Stimulated activated CD4-positive, alpha-beta T cell treated with anti-CD3 and anti-CD28 coated beads, Interleukin-4, amount 100 ng/mL, for 48 hours (primary cell): ENCODE measurements at regions not wholly inside any gene's neighbourhood (a gene's known extent, or its start where the extent isn't known, plus 50 kb on each side); places are given as distances from the start of the nearest gene placed in this dataset.

Source experiments
- DNase-seq, 2 donors: peaks; one replicate each; pipeline ENCODE4 v3.0.0-alpha.2; 2020; ENCODE audit warnings: low read depth in 2 of 2

DNA sequence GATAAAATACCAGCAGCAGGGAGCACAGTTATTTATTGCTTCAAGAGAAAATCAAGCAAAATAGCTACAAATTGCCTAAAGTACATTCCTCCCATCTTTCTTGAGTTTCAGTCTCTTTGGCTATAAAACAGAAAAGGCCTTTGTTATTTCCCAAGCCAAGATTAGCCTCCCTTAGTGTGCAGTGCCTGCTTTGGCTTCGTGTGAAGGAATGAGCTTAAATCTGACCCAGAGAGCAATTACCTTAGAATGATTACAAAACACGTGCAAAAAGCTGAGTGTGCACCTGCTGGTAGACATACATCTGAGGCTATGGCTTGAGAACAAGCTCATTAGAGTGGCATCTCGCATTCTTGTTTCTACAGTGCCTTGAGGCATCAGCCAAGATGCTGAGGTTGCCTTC lies 250.8 kb downstream of the C4orf33 start:
- DNase-seq = no peak

DNA sequence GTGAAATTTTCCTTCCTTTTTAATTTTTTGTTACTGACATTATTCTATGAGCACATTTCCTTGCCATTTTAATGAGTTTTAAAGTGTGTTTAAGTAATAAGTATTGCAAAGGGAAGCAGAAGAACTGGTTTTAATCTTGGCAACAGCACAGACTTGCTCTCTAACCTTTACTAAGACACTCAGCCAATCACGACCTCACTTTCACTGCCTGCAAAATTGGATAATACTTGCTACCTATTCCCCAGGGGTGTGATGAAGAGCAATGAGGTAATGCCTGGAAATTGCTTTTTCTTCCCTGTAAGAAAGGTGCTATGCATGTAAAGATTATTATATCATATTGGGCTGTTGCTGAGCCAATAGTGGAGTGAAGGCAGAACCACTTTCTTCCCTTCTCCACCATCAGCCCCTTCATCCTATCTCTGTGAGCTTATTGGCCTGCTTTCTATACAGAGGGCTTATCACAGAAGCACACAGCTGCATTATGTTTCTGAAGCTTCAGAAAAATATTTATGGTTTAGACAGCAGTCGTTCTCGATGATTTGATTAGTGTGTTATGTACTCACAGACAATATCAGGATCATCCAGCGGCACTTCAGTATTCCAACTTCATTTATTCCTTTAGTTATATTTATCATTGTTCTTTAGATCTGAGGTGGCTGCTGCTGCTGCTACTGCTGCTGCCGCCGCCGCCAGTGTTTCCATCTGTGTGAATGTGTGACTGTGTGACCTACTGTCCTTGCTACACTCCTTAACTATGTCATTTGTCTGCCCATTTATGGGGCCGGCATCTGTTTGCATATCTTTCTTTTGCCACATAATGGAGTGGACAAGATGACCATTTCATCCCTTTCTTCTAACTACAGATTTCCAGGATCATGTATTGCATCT lies 255.1 kb downstream of the C4orf33 start:
- no peak for DNase-seq

DNA sequence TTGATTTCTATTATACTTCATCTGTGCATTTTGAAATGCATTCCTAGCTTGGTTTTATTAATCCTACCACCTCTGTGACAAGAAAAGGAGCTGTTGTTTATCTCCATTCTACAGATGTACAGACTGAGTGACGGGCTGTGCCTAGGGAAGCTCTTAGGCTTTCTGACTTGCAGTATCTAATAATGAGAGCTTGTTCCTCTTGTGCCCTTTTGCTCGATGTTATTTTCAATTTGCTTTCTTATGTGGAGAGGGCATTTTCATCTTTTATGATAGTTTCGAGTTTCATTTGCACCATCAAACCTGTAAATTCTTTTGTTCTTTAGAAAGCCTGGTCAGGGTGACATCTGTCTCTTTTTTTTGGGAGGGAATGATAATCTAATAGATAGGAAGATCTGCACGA lies 256.5 kb downstream of the C4orf33 start:
- DNase-seq = no peak

DNA sequence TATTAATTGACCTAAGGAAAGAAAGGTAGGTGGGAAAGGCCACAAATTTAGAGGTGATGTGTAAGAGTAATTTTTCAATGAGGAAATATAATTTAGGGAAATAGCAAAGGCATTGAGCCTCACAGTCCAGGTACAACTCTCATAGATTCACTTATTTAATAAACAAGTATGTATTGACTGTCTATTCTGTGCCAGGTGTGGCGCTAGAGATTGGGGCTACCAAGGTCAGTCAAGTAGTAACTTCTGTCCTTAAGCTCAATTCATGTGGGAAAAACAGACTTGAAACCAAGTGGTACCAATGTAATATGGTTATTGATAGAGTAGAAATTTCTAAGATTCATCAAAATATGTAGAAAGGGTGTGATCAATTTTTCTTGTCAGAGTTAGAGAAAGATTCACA lies 257.5 kb downstream of the C4orf33 start:
- no peak for DNase-seq

DNA sequence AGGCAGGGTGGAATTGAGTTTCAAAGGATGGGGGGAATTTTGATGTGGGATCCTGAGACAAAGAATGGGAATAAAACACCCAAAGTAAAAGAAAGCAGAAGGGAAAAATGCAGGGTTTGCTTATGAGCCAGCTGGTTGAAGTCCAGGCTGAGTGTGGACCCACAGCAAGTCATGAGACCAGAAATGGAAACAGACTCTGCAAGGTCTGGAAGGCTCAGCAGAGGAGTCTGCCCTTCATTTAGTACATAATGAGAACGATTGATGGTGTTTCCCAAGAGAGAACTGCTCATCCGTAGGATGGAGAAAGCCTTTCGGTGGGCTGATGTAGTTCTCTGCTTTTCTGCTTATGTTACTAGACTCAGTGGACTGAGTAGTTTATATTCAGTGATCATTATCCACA lies 259.1 kb downstream of the C4orf33 start:
- DNase-seq = no peak

DNA sequence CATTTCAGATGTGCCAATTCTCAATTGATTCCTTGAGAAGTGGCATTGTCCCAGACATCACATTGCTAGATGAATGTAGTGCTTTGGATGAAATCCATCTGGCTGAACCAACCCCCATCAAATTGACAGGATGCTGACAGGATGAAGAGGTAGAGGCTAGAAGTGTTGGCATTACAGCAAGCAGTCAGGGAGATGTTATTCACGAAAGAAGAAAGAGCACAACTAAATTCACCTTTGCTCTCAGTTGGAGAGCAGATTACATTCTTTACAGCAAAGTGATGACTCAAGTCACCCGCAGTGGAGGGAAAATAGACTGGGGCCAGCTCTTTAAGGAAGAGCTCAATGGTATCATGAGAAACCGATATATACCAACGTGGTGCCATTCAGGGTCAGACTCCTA lies 259.6 kb downstream of the C4orf33 start:
- DNase-seq = no peak

DNA sequence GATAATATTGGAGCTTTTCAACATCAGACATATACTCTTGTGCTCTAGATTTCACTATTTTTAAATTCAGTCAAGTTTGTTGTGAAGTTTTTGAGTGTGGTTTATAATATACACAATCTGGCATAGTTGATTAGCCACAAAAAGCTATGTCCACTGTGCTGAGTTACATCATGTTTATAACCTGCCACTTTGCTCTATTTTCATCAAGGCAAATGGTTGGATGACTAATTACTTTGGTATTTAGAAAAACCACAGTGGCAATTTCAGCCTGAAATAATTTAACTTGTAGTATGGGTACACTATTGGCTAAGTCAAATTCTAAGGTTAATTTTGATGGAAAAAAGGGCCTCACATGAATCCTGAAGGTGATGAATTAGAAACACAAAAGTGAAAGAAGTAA lies 262.6 kb downstream of the C4orf33 start:
- no peak for DNase-seq

DNA sequence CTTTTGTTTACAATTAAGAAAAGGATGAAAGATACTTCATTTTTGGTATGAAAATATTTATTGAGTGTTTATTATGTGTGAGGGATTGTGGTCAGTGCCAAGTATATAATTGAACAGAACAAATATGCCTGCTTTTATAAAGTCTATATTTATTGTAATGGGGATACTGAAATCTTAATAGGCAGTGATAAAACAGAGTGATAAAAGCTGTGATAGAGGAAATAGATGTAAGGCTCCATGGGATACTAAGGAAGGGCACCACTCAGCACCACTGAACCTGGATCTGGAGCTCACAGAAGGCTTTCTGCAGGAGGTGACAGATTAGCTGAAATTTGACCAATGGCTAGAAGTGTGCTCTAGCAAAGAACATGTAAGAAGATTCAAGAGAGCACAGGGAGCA lies 263.5 kb downstream of the C4orf33 start:
- DNase-seq = no peak

DNA sequence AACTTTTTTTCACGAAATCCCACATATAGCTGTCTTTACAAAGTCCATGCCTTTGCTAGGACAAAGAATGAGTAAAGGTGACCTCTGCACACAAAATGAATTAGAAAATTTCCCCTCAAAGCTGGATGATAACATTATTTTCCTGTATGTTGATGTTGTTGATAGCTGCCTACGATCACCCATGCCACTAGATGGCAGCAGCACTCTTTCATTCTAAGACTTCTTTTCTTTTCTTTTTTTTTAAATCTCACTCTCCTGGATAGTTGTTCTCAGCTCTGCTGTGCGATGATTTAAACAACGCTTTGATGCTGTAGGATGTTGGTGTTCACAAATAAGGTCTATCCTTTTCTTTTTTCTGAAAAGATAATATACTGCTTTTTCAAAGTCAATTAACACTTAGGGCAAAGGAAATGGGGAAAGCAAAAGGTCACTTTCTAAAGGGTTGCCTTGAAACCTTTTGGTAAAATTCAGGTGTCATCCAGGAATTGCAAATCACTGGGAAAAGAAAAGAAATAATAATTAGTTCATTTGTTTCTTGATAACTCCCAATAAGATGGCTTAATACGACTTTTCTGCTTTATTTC lies 266.8 kb downstream of the C4orf33 start:
- peak; percentile 24 to 33 for DNase-seq

DNA sequence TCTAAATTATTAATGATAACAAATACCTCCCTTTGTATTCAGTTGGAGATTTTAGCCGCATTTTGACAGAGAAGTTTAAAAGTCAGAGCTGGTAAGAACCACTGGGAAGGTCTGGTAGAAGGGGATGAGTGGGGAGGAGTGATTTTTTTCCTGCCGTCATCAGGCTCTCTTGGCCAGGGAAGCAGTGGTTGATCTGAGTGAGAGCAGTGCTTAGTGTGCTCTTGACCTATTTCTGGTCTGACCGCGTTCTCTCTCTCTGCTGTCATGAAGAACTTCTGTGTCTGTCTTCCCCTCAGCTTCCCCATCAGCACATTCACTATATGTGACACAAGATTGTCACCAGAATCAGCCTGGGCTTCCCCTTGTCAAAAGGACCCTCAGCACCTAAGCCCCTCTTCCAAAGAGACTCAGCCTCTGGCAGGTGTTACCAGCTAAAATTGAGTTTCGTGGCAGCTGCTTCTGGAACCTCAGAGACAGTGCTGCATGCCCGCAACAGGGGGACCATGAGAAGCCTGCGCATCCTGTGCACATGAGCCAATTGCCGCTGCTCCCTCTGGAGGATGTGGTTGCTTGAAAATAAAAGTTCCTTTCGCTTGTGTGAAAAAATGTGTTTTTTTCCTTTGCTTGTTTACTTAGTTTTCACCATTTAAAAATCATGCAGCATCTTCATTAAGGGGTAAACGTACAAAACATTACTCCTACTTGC lies 268.9 kb downstream of the C4orf33 start:
- no peak for DNase-seq

DNA sequence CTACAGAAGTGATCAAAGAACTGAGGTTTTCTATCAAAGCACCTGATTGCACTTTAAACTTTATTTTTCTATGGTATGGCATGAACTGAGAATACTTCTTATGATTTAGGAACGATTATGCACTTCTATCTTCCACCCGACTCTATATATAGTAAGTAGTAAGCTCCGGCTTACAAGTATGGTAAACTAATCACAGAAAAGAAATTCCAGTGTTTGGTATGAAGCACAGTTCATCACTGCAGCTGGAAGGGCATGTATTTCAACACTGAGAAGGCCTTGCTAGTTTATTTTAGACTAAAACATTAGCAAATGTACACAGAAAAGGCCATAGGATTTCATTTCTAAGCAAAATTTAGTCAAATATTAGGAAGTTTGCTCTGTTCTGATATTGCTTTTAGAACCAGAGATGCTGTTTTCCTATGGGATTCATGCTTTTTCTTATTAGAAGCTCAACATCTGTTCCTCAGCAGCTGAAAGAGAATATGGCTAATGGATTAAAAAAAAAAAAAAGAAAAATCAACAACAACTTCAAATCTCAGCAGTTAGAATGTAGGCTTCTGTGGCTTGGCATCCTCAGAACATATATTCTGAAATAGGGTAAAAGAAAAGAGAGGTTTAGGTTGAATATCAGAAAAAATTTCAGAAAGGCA lies 273.5 kb downstream of the C4orf33 start:
- no peak for DNase-seq

DNA sequence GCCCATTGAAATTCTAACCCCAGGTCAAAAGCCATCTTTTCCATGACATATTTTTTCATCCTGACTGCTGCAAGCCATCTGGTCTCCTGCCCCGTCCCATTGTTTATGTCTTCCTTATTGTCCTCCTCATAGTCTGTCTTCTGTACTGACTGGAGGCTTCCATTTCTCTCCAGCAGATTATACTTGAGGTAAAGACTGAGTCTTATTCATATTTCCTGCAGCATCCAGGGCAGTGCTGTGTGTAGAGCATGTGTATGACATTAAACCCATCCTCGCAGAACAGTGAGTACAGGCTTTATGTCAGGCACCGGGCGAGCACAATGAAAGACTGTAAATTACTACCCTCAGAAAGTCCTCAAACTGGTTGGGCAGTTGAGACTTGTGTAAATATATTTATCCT lies 275.1 kb downstream of the C4orf33 start:
- DNase-seq = no peak

DNA sequence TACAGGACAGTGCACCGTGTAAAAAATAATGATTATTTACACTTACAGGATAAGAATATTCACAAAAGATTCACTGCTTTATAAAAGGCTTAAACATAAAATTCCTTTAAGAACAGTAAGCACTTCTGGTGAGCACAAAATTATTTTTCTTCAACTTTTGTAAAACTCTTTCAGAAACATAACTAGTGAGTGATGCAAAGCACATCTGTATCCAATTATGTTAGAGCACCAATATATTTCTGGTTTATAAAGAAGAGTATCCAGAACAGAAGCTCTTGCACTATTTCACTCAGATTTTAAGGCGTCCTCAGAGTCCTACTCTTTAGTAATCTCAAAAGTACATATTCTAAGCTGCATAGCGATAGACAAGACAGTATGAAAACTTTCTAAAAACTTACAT lies 276.0 kb downstream of the C4orf33 start:
- no peak for DNase-seq

DNA sequence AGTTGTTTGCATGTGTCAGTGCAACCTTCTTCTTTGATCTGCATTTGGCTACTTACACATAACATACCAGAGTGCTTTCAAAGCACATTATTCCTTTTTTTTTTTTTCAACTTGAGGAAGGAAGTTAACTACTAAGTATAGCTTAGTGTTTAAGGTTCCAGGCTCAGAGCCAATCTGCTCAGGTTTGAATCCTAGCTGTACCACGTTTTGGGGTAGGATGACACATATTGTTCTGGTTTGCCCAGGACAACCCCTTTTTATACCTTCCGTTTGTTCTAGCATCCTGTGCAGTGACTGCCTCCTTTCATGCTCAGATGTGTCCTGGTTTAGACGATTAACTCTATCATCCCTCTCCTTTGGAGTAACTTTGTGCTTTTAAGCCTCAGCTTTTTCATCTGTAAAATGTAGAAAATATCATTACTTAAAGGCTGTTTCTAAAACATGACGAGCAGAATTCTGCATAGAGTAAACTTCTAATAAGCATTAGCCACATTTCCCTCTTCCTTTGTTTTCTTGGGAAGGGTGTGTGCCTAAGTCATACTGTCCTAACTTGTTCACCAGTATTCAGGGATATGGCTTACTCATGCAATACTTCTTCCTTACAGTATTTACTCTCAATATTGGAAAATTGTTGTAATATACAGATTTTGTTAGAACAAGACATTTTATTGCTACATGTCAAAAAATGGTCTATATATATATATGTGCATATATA lies 281.3 kb downstream of the C4orf33 start:
- DNase-seq = no peak

DNA sequence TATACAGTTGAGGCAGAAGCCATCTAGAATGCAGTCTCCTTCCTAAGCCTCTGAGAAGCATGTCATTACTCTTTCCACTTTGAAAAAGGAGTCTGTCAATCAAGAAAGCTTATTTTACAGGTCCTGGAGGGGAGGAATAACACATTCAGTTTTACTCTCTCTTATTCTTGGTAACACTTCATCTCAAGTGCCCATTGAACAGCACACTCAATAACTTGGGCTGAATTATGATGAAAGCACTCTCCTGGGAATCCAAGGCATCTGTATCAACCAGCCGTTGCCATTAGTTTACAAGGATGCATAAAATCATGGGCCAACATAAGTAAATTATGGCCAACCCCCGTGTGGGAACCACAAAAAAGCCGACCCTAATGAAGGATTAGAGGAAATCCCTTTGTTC lies 282.4 kb downstream of the C4orf33 start:
- no peak for DNase-seq

DNA sequence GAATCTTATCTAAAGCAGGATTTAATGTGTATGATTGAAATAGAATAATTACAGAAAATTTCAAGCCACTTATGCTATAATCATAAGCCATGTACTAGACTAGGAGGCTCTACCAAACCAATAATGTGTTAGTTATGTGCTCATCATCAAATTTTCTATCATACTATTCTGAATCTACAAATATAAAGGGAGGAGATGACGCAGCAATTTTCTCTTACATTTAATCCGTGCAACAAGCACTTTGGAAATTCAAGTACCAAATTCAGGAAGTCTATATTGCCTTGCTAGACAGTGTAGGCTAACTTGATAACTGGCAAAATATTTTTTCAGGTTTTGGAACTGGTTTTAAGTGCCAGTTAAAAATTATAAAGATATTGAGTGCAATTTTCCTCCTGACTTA lies 283.5 kb downstream of the C4orf33 start:
- no peak for DNase-seq

DNA sequence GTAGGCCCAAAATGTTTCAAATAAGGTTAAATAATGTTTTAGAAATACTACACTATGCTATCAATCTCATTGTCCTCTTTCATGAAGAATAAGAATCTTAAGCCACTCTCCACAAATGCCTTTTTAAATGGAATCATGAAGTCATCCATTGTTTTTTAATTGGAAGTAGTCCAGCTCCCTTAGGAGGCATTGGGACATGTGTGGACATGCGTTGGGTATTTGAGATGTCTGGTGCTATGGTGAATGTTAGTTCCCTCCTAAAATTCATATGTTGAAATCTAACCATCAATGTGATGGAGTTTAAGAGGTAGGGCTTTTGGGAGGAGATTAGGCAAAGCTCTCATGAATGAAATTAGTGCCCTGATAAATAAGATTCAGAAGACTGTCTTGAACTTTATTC lies 289.0 kb downstream of the C4orf33 start:
- no peak for DNase-seq

DNA sequence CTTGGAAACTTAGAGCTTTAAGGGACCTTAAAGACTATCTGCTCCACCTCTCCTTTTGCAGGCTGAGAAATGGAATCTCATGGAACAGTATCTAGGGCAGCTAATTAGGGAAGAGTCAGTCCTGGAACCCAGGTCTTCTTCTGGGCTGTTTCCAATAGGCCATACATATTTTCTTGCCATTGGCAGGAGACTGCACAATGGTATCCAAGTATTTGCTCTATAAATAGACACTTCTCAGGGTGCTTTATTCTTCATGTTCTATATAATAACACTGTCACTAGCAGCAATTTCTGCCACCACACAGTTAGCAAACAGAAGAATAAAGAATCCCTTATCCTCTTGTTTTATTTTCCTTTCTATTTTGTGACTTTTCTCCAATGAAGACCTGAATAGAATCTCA lies 291.7 kb downstream of the C4orf33 start:
- no peak for DNase-seq

DNA sequence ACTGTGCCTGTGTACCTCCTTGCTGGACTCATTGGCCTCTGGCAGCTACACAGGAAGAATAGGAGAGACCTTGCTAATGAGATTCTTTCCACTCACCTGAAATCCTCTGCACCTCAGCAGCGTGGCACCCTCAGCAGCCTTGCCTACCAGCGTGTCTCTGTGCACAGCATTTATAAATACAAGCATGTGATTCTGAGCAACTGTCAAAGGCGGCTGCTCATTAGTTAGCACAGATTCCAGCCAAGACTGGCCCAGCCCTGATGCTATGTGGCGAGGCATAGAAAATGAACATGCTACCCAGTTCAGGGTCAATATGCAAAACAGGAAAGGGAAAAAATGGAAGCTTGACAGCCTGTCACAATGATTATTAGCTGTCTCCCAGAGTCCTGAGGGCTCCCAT lies 298.0 kb downstream of the C4orf33 start:
- DNase-seq = no peak

DNA sequence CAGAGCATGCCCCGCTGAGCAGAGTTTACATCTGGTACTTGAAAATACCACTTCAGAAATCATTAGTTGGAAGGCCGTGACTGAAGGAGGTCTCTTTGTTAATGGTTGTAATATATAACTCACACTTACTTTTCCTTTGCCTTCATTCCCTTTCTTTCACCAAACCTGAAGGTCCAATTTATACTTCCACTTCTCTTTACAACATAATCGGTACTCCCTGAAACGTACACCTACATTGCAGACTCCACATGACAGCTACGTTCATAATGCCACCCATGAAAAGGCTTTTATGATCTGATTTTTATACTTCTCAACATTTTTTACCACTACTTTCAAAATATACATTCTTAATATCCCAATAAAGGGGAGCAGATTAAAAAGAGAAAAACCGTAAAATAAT lies 298.7 kb downstream of the C4orf33 start:
- DNase-seq = no peak

DNA sequence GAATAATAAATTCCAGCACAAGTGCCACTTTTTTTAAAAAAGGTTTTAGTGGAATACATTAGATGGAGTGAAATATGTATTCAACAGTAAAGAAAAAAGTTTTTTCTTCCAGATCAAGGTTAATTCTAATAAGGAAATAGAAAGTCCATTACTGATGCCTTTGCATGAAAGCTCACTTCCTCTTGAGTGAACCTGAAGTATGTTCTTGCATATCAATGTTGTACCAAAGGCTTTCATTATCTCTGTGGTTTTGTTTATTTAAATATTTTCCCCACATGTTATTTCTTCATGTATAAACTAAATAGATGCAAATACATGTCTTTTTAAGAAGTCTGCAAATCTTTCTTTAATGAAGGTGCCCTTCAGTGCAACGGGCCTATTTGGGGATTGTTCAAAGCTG lies 307.9 kb downstream of the C4orf33 start:
- DNase-seq = no peak

DNA sequence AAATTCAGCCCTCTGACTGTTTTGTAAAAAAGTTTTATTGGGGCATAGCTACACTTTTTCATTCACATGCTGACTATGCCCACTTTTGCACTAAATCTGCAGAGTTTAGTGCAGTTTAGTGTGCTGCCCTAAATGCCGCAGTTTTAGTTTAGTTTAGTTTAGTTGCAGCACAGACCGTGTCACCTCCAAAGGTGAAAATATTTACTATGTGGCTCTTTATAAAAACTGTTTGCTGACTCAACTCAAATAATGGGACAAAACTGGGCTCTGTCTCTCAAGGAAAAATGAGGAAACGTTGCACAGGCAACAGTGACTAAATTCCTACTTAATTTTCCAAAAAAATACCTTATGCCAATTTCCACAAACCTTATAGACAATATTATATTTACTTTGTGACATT lies 314.2 kb downstream of the C4orf33 start:
- DNase-seq = no peak
